ENCODE measurements at regions not wholly inside any gene's neighbourhood (a gene's known extent, or its start where the extent isn't known, plus 50 kb on each side); places are given as distances from the start of the nearest gene placed in this dataset.
"Not testable (repeated sequence)": the region's sequence is repeated elsewhere in the genome, so short reads cannot be mapped to it uniquely, and the experiment has no call there.

GRCh38 chr18:73045037-73045436 lies 177.2 kb upstream of the NETO1 start:
- no peak for DNase-seq

- no peak for DNase-seq
Observed at GRCh38 chr18:73043611-73044010, 175.8 kb upstream of the NETO1 start.

- no peak for DNase-seq
Observed at GRCh38 chr18:73043211-73043610, 175.4 kb upstream of the NETO1 start.

GRCh38 chr18:73040247-73040646 lies 172.5 kb upstream of the NETO1 start:
- DNase-seq = no peak

- no peak for DNase-seq
Observed at GRCh38 chr18:73038336-73038735, 170.5 kb upstream of the NETO1 start.

GRCh38 chr18:73023975-73024374 lies 156.2 kb upstream of the NETO1 start:
- no peak for DNase-seq

- DNase-seq = no peak
Observed at GRCh38 chr18:73009691-73010090, 141.9 kb upstream of the NETO1 start.

- DNase-seq = no peak
Observed at GRCh38 chr18:73007915-73008308, 140.1 kb upstream of the NETO1 start.

- no peak for DNase-seq
Observed at GRCh38 chr18:73007195-73007914, 139.6 kb upstream of the NETO1 start.

GRCh38 chr18:73006331-73006730 lies 138.5 kb upstream of the NETO1 start:
- DNase-seq = no peak

- no peak for DNase-seq
Observed at GRCh38 chr18:73004260-73004659, 136.5 kb upstream of the NETO1 start.

- no peak for DNase-seq
Observed at GRCh38 chr18:72999971-73000607, 132.3 kb upstream of the NETO1 start.

GRCh38 chr18:72995558-72995957 lies 127.8 kb upstream of the NETO1 start:
- DNase-seq = no peak

GRCh38 chr18:72993250-72993649 lies 125.5 kb upstream of the NETO1 start:
- no peak for DNase-seq

GRCh38 chr18:72991379-72991778 lies 123.6 kb upstream of the NETO1 start:
- no peak for DNase-seq

GRCh38 chr18:72987570-72987969 lies 119.8 kb upstream of the NETO1 start:
- not testable (repeated sequence) for DNase-seq

GRCh38 chr18:72986103-72986502 lies 118.3 kb upstream of the NETO1 start:
- no peak for DNase-seq

GRCh38 chr18:72985686-72986085 lies 117.9 kb upstream of the NETO1 start:
- no peak for DNase-seq

- no peak for DNase-seq
Observed at GRCh38 chr18:72984290-72984689, 116.5 kb upstream of the NETO1 start.

GRCh38 chr18:72973841-72974240 lies 106.1 kb upstream of the NETO1 start:
- no peak for DNase-seq

GRCh38 chr18:72965616-72966015 lies 97.8 kb upstream of the NETO1 start:
- DNase-seq = no peak

- DNase-seq = not testable (repeated sequence)
Observed at GRCh38 chr18:72958195-72958594, 90.4 kb upstream of the NETO1 start.

GRCh38 chr18:72948439-72948838 lies 80.7 kb upstream of the NETO1 start:
- DNase-seq = no peak

- DNase-seq = no peak
Observed at GRCh38 chr18:72942766-72943165, 75.0 kb upstream of the NETO1 start.

- no peak for DNase-seq
Observed at GRCh38 chr18:72940986-72941385, 73.2 kb upstream of the NETO1 start.

Measured in T1000 (cell line).